HG02678 (cell line): ENCODE measurements at regions not wholly inside any gene's neighbourhood (a gene's known extent, or its start where the extent isn't known, plus 50 kb on each side); places are given as distances from the start of the nearest gene placed in this dataset.
"Not testable (repeated sequence)": the region's sequence is repeated elsewhere in the genome, so short reads cannot be mapped to it uniquely, and the experiment has no call there.

Experiments
- ATAC-seq: cut with Tn5 transposase; IDR thresholded peaks from one replicate; pipeline ENCODE4 v1.9.1; 2021; ENCODE audit warnings: mild to moderate bottlenecking, moderate library complexity; ENCODE audit not compliant: unreplicated experiment

DNA sequence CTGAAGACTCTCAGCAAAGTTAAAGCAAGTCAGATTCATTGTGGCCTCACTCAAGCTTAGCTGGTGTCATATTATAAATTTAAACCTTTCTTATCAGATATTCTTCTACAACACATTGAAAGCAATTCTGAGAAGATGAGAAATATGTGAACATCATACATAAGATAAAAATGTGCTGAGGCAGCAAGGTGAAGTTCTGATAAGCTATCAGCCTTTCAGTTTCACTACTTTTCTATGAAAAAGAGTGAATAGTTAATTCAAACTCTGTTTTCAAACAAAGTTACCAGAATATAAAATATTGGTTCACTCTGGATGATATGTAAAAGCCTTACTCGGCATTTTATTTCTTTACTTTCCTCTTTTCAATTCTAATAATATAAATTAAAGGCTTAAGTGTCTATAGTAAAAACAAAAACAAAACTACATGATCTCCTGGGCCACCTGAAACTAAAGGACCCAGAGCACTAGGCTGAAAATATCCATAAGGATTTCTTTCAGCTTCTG is 824.4 kb downstream of the MTRR start:
- no peak for ATAC-seq

DNA sequence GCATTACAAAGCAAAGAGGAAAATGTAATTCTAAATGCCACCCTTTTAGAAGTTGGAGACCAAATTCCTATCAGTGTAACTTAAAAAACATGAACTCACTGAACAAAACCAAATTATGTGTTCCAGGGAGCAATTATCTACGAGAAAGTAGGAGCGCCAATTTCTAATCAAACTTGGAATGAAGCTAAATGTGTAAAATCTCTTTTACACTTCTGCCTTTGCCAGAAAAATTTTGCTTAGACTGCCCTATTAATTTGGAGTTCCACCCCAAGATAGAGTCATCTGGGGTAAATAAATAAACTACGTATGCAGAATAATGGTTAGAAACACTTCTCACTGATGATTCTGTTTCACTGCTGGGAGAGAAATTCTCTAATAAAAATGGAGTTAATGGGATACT is 825.6 kb downstream of the MTRR start:
- ATAC-seq = no peak

DNA sequence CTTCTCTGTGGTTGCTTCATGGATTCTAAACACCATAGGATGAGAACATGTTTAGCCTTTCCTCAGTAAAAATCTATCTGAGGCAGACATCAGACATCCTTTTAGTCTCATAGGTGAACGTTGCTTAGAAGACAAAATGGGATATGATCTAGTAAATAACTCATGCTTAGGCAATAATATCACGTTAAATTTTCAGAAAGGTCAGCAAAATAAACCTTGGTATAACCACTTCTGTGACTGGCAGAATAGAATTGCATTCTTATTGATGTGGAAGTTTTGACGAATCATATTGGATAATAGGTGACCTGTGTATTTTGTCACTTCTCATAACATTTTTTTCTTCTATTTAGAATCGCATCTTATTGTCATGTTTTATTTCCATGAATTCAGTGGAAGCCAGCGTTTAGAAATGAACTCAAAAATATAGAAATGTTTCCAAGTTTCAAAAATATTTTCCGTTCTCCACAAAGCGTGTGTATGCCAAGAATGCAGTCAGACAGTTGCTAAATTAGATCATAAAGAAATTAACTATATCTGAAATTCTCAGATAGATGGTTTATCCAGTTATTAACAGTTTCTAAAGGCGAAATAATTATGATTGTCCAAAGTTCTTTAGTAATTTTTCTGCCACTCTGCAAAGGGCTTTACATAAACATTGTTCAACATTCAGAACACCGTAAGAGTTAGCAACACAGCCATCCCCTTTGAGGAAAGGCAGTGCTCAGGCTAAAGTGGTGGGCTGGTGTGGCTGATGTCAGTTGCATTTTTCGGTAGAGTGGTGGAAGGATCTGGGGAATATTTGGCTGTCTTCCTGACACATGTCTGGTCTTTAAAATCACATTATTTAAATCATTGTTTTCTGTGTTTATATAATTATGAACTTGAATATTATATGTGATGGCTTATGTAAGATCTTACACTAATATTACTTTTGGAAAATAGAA is 827.2 kb downstream of the MTRR start:
- ATAC-seq = no peak

DNA sequence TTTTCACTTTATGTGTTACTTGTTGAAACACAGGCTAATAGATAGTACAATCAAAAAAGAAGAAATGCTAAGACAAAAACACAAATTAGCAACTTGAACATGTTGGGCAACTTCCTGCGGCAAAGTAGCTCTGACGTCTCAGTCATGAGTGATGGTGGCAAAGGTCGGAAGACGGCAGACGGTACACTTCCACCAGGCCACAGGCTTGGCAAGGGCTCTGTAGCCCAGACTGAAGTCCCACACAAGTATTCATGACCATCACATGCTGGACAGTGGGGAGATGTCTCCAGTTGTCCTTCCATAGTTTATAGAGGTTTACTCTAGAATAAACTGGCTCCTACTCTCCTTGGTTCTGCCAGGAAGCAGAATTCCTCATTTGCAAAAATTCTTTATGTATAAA is 831.3 kb downstream of the MTRR start:
- no peak for ATAC-seq

DNA sequence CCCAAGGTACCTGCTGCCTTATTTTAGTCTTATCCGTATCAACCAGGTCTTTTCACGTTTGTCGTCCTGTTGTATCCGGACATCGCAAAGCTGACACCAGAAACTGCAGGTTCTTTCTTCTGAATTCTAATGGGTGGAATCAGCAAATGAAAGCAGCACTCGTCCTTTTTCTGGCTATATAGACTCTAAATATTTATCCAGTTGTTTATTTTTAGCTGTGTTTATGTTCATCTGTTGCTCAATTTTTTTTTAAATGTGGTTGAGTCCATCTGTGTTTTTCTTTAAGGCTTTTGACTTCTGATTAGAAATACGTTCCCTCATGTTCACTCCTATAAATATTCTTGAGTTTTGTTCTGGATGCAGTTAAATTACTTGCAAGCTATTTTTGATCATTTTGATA is 831.7 kb downstream of the MTRR start:
- ATAC-seq = no peak

DNA sequence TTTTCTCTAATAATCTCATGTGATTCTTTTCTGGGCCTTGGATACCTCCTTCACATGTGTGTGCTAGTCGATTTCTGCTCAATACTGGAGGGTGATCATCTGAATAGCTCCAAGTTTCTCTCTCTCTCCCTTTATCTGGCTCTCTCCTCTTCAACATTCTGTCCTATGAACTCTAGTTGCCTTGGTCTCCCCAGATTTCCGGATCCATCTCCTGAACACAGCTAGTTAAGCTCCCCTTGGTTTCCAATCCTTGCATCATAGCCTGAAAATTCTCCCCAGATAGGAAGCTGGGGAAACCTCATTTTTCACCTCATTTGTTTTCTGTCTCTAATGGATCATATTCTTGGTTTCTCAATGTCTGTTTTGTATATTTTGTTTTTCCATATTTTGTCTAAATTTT is 832.3 kb downstream of the MTRR start:
- ATAC-seq = no peak

DNA sequence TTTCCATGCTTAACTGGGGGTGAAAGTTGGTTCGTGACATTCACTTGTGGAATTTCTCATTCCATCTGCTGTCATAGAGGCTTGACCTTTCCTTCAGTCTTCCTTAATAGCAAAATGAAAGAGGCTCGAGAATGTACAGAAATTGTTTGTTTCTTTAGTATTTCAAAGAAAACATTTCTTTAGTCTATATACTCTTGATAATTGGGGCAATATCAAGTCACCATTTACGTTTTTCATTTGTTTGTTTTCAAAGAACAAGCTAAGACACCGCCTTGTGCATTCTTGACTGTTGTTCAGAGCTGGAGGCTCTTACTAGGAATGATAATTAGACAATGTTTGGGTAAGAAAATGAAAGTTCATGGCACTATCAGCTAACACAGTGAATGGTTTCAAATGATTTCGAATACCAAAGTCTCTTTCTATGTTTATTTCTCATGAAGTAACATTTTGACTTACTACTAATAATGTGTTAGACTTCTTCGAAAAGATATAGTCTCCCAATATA is 835.4 kb downstream of the SEMA5A start:
- no peak for ATAC-seq

DNA sequence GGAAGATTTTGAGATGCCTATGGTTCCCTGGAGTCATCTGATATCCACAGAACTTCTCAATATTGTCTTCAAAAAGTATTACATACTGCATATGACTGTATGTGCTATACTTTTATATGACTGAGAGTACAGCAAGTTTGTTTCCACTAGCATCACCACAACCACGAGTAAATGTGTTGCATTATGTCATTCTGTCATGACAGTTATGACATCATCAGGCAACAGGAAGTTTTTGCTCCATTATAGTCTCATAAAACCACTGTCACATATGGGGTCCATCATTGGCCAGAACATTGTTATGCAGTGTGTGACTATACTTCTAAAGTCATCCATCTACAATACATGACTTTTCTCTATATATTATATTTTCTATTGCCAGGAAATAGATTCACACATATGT is 831.7 kb downstream of the SEMA5A start:
- ATAC-seq = no peak

DNA sequence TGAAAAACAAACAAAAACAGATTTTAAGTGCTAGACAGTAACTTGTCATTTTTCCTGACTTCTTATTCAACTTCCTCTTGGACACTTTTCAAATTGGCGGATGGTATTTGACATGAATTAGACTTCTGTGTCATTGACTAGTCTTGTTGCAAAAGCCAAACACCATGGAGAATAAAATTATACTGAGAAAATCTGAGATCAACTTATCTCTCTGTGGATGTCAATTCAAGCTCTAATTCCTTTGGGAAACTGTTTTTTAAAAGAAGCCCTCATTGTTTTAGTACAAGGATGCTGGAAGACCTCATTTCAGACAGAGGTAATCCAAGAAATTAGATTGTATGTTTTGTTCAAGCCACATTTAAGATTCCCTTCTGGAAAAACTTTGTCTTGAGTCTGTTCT is 831.0 kb downstream of the SEMA5A start:
- no peak for ATAC-seq

DNA sequence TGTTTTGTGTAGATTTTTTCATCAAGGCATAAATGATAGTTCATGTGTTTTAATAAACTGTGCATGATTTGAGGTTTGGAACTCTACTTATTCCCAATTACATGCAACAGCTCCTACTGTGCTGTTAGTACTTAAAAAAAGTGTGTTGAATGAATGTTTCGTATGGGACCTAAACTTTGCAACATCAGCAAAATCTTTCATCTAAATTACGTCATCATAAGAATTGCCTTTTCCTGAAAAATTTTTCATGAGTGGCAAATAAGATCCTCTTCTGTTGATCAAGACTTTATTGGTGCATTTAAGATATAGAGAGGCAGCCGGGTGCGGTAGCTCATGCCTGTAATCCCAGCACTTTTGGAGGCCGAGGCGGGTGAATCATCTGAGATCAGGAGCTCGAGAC is 826.1 kb downstream of the SEMA5A start:
- no peak for ATAC-seq

DNA sequence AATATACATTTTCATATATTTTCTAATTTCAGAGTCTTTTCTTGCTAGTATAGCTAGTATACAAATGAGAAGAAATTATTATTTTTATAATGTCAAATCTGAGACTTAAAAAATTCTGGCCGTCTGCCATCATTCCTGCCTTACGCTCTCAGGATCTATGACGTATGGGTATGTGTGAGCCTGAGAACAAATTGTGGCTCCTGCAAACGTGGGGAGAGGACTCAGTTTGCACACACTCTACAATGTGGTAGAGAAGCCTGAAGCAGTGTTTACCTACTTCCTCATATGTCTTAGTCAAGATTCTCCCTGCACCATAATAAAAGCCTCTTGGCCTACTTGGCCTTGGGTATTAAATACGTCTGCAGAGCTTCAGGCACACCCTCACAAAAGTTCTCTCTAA is 825.4 kb downstream of the SEMA5A start:
- ATAC-seq = no peak

DNA sequence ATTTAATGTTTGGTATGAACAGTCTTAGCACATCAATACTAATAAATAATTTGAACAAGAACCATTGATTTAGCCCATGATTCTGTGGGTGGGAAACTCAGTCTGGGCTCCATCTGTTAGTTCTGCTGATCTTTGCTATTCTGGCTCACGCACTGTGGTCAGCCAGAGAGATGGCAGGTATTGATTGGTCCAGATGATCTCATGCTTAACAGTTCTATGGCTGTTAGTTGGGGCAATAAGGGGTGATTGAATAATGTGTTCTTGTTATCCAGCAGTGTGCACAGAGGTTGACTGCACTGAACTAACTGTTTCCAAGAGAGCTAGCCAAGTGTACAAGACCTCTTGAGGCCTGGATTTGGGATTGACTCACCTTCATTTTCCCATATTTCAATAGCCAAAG is 824.3 kb downstream of the SEMA5A start:
- no peak for ATAC-seq

DNA sequence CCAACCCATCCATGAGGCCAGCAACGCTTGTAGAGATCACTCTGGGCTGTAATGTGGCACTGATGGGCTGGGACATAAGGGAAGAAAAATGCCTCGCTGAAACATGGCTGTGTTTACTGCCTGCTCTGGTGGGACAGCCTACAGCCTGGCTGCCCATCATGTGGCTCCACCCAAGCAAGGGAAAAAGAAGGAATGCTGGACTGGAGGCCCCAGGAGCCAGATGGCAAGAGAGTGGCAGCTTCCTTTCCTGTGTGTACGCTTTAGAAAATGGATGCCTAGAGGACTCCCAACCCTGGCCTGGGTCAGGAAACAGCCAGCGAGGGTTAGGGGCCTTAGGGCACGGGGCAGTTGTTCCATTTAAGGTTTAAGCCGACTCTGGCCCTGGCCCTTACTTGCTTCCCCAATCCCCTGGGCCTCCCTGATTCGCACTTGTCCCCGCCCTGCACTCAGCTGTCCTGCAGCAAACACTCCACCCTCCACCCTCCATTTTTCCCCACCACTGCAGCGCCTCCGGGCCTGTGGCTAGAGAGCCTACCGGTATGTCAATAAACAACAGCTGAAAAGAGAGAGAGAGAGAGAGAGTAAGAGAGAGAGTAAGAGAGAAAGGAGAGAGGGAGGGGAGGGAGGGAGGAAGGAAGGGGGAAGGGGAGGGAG is 819.4 kb downstream of the SEMA5A start:
- ATAC-seq = no peak

DNA sequence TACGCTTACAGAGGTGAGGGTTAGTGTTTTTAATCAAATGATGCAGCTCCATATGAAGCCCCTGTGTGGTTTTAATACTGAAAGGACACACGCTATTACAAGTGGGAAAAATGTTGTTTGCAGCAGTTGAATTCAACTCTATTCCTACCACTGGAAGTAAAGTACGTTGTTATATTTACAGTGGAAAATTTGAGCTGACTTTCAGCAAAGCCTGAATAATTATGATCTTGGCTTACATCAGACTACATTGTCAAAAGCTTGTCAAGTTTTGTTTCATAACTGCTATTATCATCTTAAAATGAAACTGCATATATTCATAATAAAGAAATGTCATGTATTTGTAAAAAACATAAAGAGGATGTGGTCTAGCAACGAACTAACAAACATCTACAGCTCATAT is 818.5 kb downstream of the SEMA5A start:
- ATAC-seq = no peak

DNA sequence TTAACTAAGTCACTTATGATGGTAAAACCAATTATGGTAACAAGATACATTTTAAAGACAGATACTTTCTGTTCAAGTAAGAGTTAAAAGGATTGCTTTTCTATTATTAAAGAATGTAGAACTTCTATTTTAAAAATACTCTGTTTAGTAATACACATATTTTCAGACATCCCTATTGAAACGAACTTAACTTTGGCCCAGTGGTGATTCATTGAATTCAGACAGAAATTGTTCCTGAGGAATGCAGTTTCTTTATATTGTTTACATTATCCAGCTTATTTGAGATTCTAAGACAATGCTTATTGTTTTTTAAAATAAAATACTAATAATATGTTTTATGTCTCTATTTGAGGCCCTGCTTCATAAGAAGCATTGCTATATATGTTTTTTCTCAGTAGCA is 816.4 kb downstream of the SEMA5A start:
- no peak for ATAC-seq

DNA sequence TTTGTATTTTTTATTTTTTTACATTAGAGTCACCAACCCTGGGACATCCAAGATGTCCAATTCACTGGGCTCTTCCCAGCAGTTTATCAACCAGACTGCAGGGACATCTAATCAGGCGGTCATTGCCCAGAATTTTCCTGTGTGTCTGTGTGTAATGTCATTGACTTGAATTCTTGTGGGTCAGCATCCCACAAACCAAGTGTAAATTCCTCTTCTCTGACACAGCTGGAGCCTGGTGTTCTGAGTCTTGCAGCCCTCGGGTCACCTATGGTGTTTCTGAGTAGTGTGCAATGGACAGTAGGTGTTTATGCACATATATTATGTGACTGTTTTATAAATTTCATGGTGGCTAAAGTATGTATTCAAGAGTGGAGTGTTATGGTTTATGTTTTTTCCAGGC is 815.7 kb downstream of the SEMA5A start:
- no peak for ATAC-seq

DNA sequence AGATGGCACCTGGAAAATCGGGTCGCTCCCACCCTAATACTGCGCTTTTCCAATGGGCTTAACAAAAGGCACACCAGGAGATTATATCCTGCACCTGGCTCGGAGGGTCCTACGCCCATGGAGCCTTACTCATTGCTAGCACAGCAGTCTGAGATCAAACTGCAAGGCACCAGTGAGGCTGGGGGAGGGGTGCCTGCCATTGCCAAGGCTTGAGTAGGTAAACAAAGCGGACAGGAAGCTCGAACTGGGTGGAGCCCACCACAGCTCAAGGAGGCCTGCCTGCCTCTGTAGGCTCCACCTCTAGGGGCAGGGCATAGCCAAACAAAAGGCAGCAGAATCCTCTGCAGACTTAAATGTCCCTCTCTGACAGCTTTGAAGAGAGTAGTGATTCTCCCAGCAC is 814.8 kb downstream of the SEMA5A start:
- ATAC-seq = not testable (repeated sequence)

DNA sequence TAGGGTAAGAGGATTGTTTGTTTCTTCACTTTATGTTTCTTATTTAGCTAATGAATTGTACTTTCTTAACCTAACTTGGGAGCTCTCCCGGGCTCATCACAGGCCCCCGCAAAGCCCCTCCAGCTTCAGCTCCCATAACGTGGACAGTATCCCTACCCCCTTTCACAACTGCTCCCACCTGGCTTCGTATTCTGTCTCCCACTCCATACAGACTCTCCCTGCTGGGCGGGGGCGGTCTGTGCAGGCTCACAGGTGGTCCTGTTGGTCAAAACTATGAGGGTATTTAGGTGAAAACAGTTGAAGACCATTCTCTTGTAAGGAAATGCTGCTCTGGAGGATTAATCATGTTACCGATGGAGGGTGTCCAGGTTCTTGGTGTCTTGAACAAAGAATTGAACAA is 805.3 kb downstream of the SEMA5A start:
- ATAC-seq = no peak

DNA sequence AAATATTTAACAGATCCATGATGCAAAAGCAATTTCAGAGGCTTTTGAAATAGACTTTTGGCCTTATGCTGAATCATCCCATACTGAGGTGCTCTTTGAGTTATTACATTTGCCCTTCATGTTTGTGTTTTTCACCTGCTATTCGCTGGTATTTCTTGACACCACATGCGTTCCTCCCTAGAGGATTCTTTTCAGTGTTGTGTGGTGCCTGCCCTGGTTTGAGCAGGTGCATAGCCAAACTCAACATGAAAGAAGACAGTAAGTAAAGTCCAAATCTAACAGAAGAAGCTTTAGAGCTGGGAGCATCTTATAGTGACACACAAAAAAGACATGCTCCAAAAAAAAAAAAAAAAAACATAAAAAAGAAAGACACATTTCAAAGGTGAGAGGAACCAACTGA is 796.3 kb downstream of the SEMA5A start:
- no peak for ATAC-seq

DNA sequence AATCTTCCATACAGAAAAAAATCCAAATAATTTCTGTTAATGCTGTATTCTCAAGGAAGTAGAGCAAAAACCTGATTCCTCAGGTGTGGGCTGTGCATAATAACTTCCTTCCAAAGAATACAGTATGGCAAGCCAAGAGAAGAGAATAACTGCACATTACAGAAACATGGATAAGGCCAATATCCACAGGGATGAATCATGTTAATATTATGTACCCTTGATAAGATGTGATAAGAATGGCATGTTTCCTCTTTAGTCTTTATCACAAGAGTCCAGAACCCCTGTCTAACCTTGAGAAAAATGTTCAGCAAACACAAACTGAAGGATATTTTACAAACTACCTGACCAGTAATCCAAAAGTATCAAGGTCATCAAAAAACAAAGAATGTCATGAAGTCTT is 795.8 kb downstream of the SEMA5A start:
- ATAC-seq = no peak

DNA sequence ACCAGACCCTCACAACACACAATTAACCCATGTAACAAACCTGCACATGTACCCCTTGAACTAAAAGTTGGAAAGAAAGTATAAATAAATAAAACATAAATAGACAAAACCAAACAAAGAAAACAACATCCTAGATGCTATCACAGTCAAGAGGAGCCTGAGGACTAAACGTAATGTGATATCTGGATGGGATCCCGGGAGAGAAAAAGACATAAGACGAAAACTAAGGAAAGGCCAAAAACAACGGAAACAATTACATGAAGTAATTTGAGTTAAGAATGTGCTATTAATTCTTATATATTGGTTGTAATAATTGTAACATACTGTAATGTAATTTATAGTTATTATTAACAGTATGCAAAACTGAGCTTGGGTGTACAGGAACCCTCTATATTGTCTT is 793.9 kb downstream of the SEMA5A start:
- ATAC-seq = no peak

DNA sequence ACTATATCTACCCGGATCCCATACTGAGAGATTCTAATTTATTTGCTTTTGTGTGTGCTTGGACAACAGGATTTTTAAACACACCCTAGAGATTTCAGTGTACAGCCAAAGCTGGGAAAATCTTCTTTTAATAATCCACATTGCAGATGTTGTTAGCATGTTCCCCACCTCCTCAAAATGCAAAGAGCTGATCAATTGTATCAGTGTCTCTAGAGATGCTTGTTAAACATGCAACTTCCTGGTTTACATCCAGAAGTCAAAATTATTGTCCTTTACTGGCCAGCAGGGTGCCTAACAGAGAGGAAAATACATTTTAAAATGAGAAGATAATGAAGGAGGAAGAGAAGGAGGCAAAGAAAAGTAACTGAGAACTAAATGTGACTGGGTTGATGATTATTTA is 793.3 kb downstream of the SEMA5A start:
- no peak for ATAC-seq
